ENCODE measurements at regions not wholly inside any gene's neighbourhood (a gene's known extent, or its start where the extent isn't known, plus 50 kb on each side); places are given as distances from the start of the nearest gene placed in this dataset.

GRCh38 chr5:5695266-5695665 lies 272.8 kb downstream of the ICE1 start:
- TF ChIP-seq CTCF (IDR thresholded peaks at IDR 0.05; ENCODE audit: low read depth, low read length) (no peak), MAX (IDR thresholded peaks at IDR 0.05; ENCODE audit: low read depth, low read length) (no peak)

Measured in NB4 (cell line).